ENCODE measurements at regions not wholly inside any gene's neighbourhood (a gene's known extent, or its start where the extent isn't known, plus 50 kb on each side); places are given as distances from the start of the nearest gene placed in this dataset.

DNA sequence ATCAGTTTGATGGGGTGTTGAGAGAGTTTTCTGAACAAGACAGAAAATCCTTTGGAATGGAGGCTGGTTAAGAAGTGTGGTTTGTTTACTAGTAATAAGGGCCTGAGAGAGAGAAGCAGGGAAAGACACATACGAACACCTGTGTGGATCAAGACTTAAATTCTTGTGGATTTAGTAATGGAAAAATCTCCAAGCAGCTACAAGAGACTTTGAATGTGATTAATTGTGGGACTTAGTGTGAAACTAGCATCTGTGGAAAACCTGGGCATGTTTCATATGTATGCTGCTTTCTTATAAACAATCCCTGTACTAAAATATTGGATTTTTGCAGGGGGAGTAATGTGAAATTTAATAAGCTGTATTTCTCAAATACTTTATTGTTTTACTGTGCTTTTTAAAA lies 399.1 kb downstream of the SI start:
- ATAC-seq (no peak), DNase-seq (no peak)
- intact Hi-C loops (cut with DNase I): no loop called here
- H3K4me3 ChIP-seq: no peak overlapping the region
- no peaks in the 10 kb centered on the region for H3K9me3 ChIP-seq
- H3K36me3 ChIP-seq (ENCODE audit: insufficient read depth in 1 of 2, low read depth in 1 of 2): no peaks in the 10 kb centered on the region
- WGBS, 3 donors: 37 to 57% (median 45%) methylated on average over 1 of the region's 1 CpG
- no peak overlapping the region for H3K27ac ChIP-seq
- H3K4me1 ChIP-seq: no peaks in the 10 kb centered on the region
- TF ChIP-seq, protein P1, sequence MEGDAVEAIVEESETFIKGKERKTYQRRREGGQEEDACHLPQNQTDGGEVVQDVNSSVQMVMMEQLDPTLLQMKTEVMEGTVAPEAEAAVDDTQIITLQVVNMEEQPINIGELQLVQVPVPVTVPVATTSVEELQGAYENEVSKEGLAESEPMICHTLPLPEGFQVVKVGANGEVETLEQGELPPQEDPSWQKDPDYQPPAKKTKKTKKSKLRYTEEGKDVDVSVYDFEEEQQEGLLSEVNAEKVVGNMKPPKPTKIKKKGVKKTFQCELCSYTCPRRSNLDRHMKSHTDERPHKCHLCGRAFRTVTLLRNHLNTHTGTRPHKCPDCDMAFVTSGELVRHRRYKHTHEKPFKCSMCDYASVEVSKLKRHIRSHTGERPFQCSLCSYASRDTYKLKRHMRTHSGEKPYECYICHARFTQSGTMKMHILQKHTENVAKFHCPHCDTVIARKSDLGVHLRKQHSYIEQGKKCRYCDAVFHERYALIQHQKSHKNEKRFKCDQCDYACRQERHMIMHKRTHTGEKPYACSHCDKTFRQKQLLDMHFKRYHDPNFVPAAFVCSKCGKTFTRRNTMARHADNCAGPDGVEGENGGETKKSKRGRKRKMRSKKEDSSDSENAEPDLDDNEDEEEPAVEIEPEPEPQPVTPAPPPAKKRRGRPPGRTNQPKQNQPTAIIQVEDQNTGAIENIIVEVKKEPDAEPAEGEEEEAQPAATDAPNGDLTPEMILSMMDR (IDR thresholded peaks at IDR 0.05): no peak
- H3K27me3 ChIP-seq (ENCODE audit: insufficient read depth in 3 of 3, low read length in 2 of 3): no peaks in the 10 kb centered on the region

DNA sequence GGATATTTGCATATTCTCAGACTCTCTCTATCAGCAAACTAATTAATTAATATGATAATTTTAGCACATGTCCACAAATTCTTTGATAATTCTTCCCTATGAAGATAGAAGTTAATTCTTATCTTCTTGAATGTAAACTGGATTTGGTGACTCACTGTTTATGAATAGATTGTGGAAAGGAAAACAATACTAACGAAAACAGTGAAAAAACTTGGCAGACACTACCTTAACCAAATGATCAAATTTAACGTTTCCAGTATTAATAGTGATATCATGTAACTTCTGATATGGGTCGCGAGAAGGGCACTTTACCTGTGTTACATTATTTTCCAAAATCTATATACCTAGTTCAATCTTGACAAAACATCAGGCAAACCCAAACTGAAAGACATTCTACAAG lies 401.0 kb downstream of the SI start:
- WGBS, 3 donors: 66 to 77% (median 73%) methylated on average over 4 of the region's 4 CpGs
- Histone ChIP-seq H3K4me1 (no peaks in the 10 kb centered on the region), H3K27ac (no peak overlapping the region), H3K9me3 (no peaks in the 10 kb centered on the region), H3K36me3 (ENCODE audit: insufficient read depth in 1 of 2, low read depth in 1 of 2) (no peaks in the 10 kb centered on the region), H3K4me3 (no peak overlapping the region), H3K27me3 (ENCODE audit: insufficient read depth in 3 of 3, low read length in 2 of 3) (no peaks in the 10 kb centered on the region)
- intact Hi-C loops (cut with DNase I): no loop called here
- TF ChIP-seq, protein P1 (IDR thresholded peaks at IDR 0.05): no peak
- ATAC-seq: no peak
- no peak for DNase-seq

DNA sequence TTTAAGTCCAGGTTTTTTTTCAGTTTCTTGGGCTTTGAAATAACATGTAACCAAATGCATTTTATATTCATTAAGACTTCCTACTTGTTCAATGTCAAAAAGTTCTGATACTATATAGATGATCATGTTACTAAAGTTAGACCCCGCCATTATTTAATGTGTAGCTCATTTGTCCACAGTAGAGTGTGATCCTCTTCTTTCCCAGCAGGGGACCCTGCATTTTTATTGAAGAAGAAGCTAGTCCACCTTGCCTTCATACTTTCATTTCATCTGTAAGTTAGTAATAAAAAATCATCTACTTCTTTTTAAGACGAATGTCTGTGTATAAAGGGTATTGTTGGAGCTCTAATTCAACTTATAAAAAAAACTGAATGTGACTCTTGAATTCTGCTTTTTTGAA lies 404.6 kb downstream of the SI start:
- no peaks in the 10 kb centered on the region for H3K9me3 ChIP-seq
- no peak overlapping the region for H3K4me3 ChIP-seq
- DNase-seq (no peak), ATAC-seq (no peak)
- H3K27ac ChIP-seq: no peak overlapping the region
- H3K4me1 ChIP-seq: no peaks in the 10 kb centered on the region
- intact Hi-C loops (cut with DNase I): no loop called here
- 80 to 81% (median 80%) methylated on average over 2 of the region's 2 CpGs for WGBS, 3 donors
- TF ChIP-seq, protein P1 (IDR thresholded peaks at IDR 0.05): no peak
- no peaks in the 10 kb centered on the region for H3K36me3 ChIP-seq (ENCODE audit: insufficient read depth in 1 of 2, low read depth in 1 of 2)
- no peaks in the 10 kb centered on the region for H3K27me3 ChIP-seq (ENCODE audit: insufficient read depth in 3 of 3, low read length in 2 of 3)

DNA sequence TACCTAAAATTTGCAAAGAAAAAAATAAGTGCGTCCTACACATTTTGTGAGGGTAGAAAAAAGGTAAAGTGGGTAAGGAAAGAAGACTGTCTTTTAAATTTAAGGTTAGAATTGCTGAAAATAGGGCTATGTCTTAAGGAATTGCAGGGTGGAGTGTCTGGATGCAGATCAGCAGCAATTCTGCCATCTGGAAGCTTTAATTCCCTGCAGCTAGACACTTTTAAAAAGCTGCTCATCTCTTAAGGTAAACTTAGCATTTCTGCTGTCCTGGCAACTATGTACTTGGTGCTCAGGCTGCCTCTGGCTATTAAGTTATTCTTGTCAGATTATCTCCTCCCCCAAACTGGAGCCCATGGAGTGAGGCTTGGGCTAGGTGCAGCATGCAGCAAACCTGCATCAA lies 420.2 kb downstream of the SI start:
- H3K27ac ChIP-seq: no peak overlapping the region
- no peaks in the 10 kb centered on the region for H3K36me3 ChIP-seq (ENCODE audit: insufficient read depth in 1 of 2, low read depth in 1 of 2)
- ATAC-seq (no peak), DNase-seq (no peak)
- 75 to 80% (median 76%) methylated on average over 1 of the region's 1 CpG for WGBS, 3 donors
- TF ChIP-seq, protein P1 (IDR thresholded peaks at IDR 0.05): no peak
- H3K4me1 ChIP-seq: no peaks in the 10 kb centered on the region
- no peak overlapping the region for H3K4me3 ChIP-seq
- intact Hi-C loops (cut with DNase I): no loop called here
- H3K9me3 ChIP-seq: no peaks in the 10 kb centered on the region
- H3K27me3 ChIP-seq (ENCODE audit: insufficient read depth in 3 of 3, low read length in 2 of 3): no peaks in the 10 kb centered on the region

DNA sequence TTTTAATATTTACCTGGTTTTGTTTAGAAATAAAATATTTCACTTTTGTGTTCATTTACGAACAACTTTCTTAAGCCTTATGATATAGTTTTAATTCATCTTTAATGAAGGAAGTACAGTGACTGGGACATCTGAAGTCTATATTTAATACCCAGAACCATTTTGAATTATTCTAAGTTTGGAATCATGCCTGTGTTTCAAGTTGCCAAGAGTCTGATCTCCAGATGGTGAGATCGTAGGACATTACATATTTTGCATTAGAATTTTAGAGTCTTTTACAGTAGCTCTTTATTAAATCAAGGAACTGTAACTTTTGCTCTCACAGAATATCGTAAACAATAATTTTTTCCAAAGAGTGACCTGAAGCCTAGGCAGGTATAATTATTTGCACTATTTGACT lies 420.7 kb downstream of the SI start:
- 49 to 63% (median 49%) methylated on average over 3 of the region's 3 CpGs for WGBS, 3 donors
- ATAC-seq: no peak

More for the DNA sequence above, 420.7 kb downstream of the SI start:
- Histone ChIP-seq H3K27me3 (ENCODE audit: insufficient read depth in 3 of 3, low read length in 2 of 3) (no peaks in the 10 kb centered on the region), H3K36me3 (ENCODE audit: insufficient read depth in 1 of 2, low read depth in 1 of 2) (no peaks in the 10 kb centered on the region), H3K27ac (no peak overlapping the region), H3K9me3 (no peaks in the 10 kb centered on the region), H3K4me1 (no peaks in the 10 kb centered on the region), H3K4me3 (no peak overlapping the region)
- intact Hi-C loops (cut with DNase I): no loop called here
- TF ChIP-seq, protein P1 (IDR thresholded peaks at IDR 0.05): no peak
- no peak for DNase-seq

Data from psoas muscle (tissue), 7 donors.